HG03039 (cell line): ENCODE measurements at regions not wholly inside any gene's neighbourhood (a gene's known extent, or its start where the extent isn't known, plus 50 kb on each side); places are given as distances from the start of the nearest gene placed in this dataset.
A peak's percentile ranks its signal among the peaks of the same experiment; 100 is the strongest.
"Not testable (repeated sequence)": the region's sequence is repeated elsewhere in the genome, so short reads cannot be mapped to it uniquely, and the experiment has no call there.

Source experiments
- ATAC-seq: cut with Tn5 transposase; IDR thresholded peaks from one replicate; pipeline ENCODE4 v1.9.1; 2021; ENCODE audit warnings: mild to moderate bottlenecking, moderate library complexity; ENCODE audit not compliant: unreplicated experiment

DNA sequence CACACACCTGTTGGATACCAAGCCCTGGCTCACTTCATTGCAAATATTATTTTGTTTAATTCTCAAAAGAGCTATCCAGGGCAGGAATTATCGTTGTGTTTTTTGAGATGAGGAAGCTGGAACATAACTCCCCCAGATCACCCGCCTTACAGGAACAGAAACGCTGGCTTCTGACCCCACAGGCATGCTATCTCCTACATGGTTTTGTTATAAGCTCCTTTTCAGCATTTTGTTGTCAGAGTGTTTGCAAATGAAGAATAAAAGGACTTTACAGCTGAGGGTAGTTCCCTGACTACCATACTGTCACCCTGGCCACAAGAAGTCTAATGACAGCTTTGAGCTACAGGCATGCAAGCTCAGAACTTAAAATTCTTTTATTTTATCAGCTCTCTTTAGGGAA lies 62.0 kb upstream of the MRPS9 start:
- ATAC-seq, result no peak

DNA sequence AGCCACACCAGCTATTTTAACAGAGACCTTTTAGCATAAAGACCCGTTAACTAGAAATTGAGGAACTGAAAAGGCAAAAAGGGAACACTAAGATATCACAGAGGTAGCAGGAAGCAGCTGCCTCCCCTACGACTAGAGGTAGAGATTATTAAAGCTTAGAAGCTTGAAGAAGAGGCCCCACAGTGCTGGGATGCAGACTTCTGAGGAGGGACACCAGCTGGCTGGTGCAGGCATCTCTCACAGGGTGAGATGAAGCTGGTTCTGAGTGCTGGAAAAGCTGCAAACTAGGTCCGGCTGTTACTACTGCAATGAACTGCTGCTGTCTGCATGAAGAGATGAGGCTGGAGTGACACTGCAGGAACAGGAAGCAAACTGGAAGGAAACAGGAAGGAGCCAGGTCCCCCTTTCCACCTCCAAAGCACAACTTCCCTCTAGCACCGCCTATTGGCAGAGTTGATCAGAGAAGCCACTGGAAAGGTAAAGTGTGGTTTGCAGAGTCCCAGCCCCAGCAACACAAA lies 61.2 kb upstream of the MRPS9 start:
- ATAC-seq, result peak; percentile 95

DNA sequence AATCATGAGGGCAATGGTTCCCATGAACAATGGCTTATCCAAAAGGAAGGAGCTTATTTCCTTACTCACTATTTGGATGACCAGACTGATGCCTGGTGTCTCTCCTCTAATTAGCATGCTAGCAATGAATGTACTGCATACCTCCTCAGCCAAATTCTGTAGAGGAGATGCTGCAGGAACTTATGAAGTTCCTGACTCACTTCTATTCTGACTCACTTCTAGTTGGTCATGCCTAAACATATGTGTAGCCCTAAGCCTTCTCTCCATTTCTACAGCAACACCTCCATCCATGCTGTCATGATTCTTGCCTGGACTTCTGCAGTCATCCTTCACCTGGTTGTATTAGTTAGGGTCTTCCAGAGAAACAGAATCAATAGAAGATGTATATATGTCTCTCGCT lies 59.9 kb upstream of the MRPS9 start:
- ATAC-seq, result no peak

DNA sequence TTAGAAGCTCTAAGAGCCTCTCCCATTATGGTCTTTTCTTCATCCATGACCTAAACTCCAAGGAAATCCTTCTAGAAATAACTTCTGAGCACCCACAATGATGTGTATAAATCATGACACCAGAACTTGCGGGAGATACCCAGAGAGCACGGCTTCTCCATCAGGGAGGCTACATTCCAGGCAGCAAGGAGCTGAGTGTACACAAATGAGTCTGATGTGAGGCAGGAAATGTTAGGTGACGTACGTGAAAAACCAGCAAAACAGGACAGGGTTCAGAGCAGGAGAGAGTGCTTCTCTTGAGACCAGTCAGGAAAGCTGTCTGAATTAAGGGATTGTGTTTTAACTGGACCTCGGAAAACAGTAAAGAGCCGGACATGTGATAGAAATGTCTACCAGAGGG lies 58.1 kb upstream of the MRPS9 start:
- ATAC-seq, result not testable (repeated sequence)

DNA sequence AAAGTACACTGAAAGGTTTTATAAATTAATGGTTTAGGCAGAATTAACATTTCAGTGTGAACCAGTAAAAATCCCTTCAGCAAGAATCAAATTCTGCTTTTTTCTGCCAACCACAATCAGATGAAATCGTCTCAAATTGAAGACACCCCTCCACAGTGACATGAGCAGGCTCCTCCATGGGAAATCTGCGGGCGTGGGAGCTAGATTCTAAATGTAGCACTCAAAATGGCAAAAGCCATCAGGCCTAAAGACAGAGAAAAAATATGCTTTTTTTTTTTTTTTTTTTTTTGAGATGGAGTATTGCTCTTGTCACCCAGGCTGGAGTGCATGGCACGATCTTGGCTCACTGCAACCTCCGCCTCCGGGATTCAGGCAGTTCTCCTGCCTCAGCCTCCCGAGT lies 55.8 kb upstream of the MRPS9 start:
- no peak for ATAC-seq
